ENCODE measurements at regions not wholly inside any gene's neighbourhood (a gene's known extent, or its start where the extent isn't known, plus 50 kb on each side); places are given as distances from the start of the nearest gene placed in this dataset.

GRCh38 chr10:45238896-45239295 lies 76.5 kb downstream of the OR13A1 start:
- no peak for DNase-seq (ENCODE audit: low read depth)
- TF ChIP-seq CTCF (IDR thresholded peaks at IDR 0.05; ENCODE audit: insufficient read depth, low read depth, low read length), result no peak
- Histone ChIP-seq H3K4me3 (ENCODE audit: low read depth, low read length) (no peak overlapping the region), H3K27me3 (ENCODE audit: control insufficient read depth, insufficient read depth, low read length) (no peaks in the 10 kb centered on the region), H3K36me3 (ENCODE audit: control insufficient read depth, insufficient read depth, low read length) (no peaks in the 10 kb centered on the region)
- ChIA-PET CTCF (interaction anchor here (1.4 kb wide), 1 partner anchor 11 kb away, joined by 3 read pairs; no protein-coding TSS in a partner anchor), POLR2A (no interaction called here)

- DNase-seq (ENCODE audit: low read depth), result peak; percentile 6
- ChIA-PET POLR2A (no interaction called here), CTCF (interaction anchor here (2.0 kb wide), 1 partner anchor 10 kb away, joined by 18 read pairs; no protein-coding TSS in a partner anchor)
- Histone ChIP-seq H3K36me3 (ENCODE audit: control insufficient read depth, insufficient read depth, low read length) (no peaks in the 10 kb centered on the region), H3K27me3 (ENCODE audit: control insufficient read depth, insufficient read depth, low read length) (no peaks in the 10 kb centered on the region), H3K4me3 (ENCODE audit: low read depth, low read length) (no peak overlapping the region)
- no peak for TF ChIP-seq CTCF (IDR thresholded peaks at IDR 0.05; ENCODE audit: insufficient read depth, low read depth, low read length)
These were observed 75.8 kb downstream of the OR13A1 start for GRCh38 chr10:45239642-45240041.

- POLR2A ChIA-PET, result no interaction called here
- DNase-seq (ENCODE audit: low read depth), result no peak
- Histone ChIP-seq H3K4me3 (ENCODE audit: low read depth, low read length) (no peak overlapping the region), H3K36me3 (ENCODE audit: control insufficient read depth, insufficient read depth, low read length) (no peaks in the 10 kb centered on the region), H3K27me3 (ENCODE audit: control insufficient read depth, insufficient read depth, low read length) (no peaks in the 10 kb centered on the region)
- CTCF ChIA-PET, result interaction anchor here (1.3 to 2.0 kb wide), 2 partner anchors 8 to 22 kb away, joined by 3 to 18 read pairs; no protein-coding TSS in a partner anchor
- no peak for TF ChIP-seq CTCF (IDR thresholded peaks at IDR 0.05; ENCODE audit: insufficient read depth, low read depth, low read length)
These were observed 73.4 kb downstream of the OR13A1 start for GRCh38 chr10:45241865-45242520.

- no peaks in the 10 kb centered on the region for H3K27me3 ChIP-seq (ENCODE audit: control insufficient read depth, insufficient read depth, low read length)
- H3K4me3 ChIP-seq (ENCODE audit: low read depth, low read length), result no peak overlapping the region
- ChIA-PET POLR2A (no interaction called here), CTCF (interaction anchor here (0.6 to 1.9 kb wide), 4 partner anchors 8 to 429 kb away, joined by 3 to 7 read pairs (median 4); no protein-coding TSS in a partner anchor)
- H3K36me3 ChIP-seq (ENCODE audit: control insufficient read depth, insufficient read depth, low read length), result no peaks in the 10 kb centered on the region
- TF ChIP-seq CTCF (IDR thresholded peaks at IDR 0.05; ENCODE audit: insufficient read depth, low read depth, low read length), result no peak
- no peak for DNase-seq (ENCODE audit: low read depth)
These were observed 72.1 kb downstream of the OR13A1 start for GRCh38 chr10:45243261-45243660.

- no peak overlapping the region for H3K4me3 ChIP-seq (ENCODE audit: low read depth, low read length)
- CTCF ChIA-PET, result no interaction called here
- no peak for TF ChIP-seq CTCF (IDR thresholded peaks at IDR 0.05; ENCODE audit: insufficient read depth, low read depth, low read length)
- no peaks in the 10 kb centered on the region for H3K27me3 ChIP-seq (ENCODE audit: control insufficient read depth, insufficient read depth, low read length)
- H3K36me3 ChIP-seq (ENCODE audit: control insufficient read depth, insufficient read depth, low read length), result no peaks in the 10 kb centered on the region
- POLR2A ChIA-PET, result no interaction called here
- no peak for DNase-seq (ENCODE audit: low read depth)
These were observed 68.9 kb downstream of the OR13A1 start for GRCh38 chr10:45246522-45246921.

Measured in BJ (cell line).